SU-DHL-6 (cell line): ENCODE measurements at regions not wholly inside any gene's neighbourhood (a gene's known extent, or its start where the extent isn't known, plus 50 kb on each side); places are given as distances from the start of the nearest gene placed in this dataset.

Source experiments
- H2AFZ ChIP-seq: fragments of 200-600 bp; sonication (generic); 2 replicates; pipeline ENCODE4 v1.6.1; 2014; ENCODE audit warnings: low read depth, mild to moderate bottlenecking, moderate library complexity, mixed read lengths, antibody characterized with exemption, low read length; ENCODE audit not compliant: severe bottlenecking
- H3F3A ChIP-seq: fragments of 200-600 bp; shearing (Covaris generic); 2 replicates; pipeline ENCODE4 v1.6.0; 2016; ENCODE audit warnings: antibody characterized with exemption, mild to moderate bottlenecking; ENCODE audit not compliant: insufficient read depth
- H3K27ac ChIP-seq: fragments of 200-600 bp; sonication (generic); 2 replicates; pipeline ENCODE4 v1.5.1; 2016; ENCODE audit warnings: low read depth, mild to moderate bottlenecking, low read length, moderate library complexity, mixed read lengths
- H3K27me3 ChIP-seq: fragments of 200-600 bp; sonication (generic), shearing (Covaris generic); 2 replicates; pipeline ENCODE4 v1.6.0; 2014; ENCODE audit warnings: mild to moderate bottlenecking, low read length
- H3K36me3 ChIP-seq: fragments of 200-600 bp; sonication (generic); 2 replicates; pipeline ENCODE4 v1.6.1; 2014; ENCODE audit warnings: mild to moderate bottlenecking, low read length, mixed read lengths
- H3K4me2 ChIP-seq: fragments of 300-600, 200-600 bp; shearing (Covaris generic), sonication (generic); 2 replicates; pipeline ENCODE4 v1.6.0; 2014; ENCODE audit warnings: low read length, low read depth, mild to moderate bottlenecking; ENCODE audit not compliant: poor library complexity, severe bottlenecking
- H3K4me3 ChIP-seq: fragments of 200-600 bp; sonication (generic); 2 replicates; pipeline ENCODE4 v1.5.1; 2014; ENCODE audit warnings: antibody characterized with exemption, low read length, mild to moderate bottlenecking, mixed read lengths; ENCODE audit not compliant: insufficient read depth, poor library complexity, severe bottlenecking
- H3K79me2 ChIP-seq: fragments of 200-600 bp; sonication (generic); 2 replicates; pipeline ENCODE4 v1.6.1; 2014; ENCODE audit warnings: mild to moderate bottlenecking, low read length, moderate library complexity; ENCODE audit not compliant: insufficient read depth
- H3K9ac ChIP-seq: fragments of 200-600 bp; sonication (generic); 2 replicates; pipeline ENCODE4 v1.7.0; 2014; ENCODE audit warnings: mild to moderate bottlenecking, low read length
- H3K9me2 ChIP-seq: fragments of 200-600 bp; sonication (generic); replicated peaks from 2 replicates; pipeline ENCODE4 v1.6.1; 2014; ENCODE audit warnings: low read length; ENCODE audit not compliant: insufficient read depth
- H3K9me3 ChIP-seq: fragments of 200-600 bp; sonication (generic); 2 replicates; pipeline ENCODE4 v1.6.1; 2014; ENCODE audit warnings: low read length, mixed read lengths; ENCODE audit not compliant: insufficient read depth
- H4K20me1 ChIP-seq: fragments of 200-600 bp; sonication (generic); 2 replicates; pipeline ENCODE4 v1.6.1; 2014; ENCODE audit warnings: low read depth, mild to moderate bottlenecking, antibody characterized with exemption, low read length, moderate library complexity, mixed read lengths
- EZH2phosphoT487 ChIP-seq: fragments of 200-600 bp; sonication (generic), shearing (Covaris generic); conservative IDR thresholded peaks from 2 replicates; pipeline ENCODE4 v1.6.1; 2018; ENCODE audit warnings: mild to moderate bottlenecking, antibody characterized with exemption, low read length, moderate library complexity, mixed read lengths
- TF ChIP-seq, protein P1 (sequence below): fragments of 200-600 bp; sonication (generic); IDR thresholded peaks from one replicate; pipeline ENCODE4 v1.5.1; 2017; ENCODE audit warnings: antibody characterized with exemption, mild to moderate bottlenecking, low read length, moderate library complexity; ENCODE audit not compliant: insufficient read depth, poor library complexity, severe bottlenecking

DNA sequence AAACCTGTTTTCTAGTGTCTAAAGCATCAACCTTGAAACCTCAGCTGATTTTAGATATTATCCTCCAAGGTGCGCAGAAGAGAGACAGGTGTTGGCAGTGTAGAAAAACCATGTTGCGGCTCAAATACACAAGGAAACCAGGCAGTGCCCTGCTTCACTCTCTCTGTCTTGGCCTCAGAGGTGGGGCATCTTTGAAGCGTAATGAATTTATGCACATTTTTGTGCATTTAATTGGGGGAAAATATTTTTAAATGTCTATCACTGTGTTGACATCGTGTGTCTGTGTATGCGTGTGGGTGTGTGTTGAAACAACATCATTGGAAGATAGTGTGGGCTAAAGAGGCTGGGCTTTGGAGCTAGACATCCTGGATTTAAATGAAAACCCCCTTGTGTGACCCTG lies 334.0 kb upstream of the CHD6 start:
- Histone ChIP-seq H3K9me2 (no peaks in the 10 kb centered on the region), H2AFZ (no peak overlapping the region), H3K4me3 (no peak overlapping the region), H3K4me2 (no peak overlapping the region), H3K9ac (no peak overlapping the region), H3K36me3 (no peaks in the 10 kb centered on the region), H4K20me1 (no peaks in the 10 kb centered on the region), H3K79me2 (no peaks in the 10 kb centered on the region), H3K27me3 (no peaks in the 10 kb centered on the region), H3F3A (no peaks in the 10 kb centered on the region), H3K9me3 (no peaks in the 10 kb centered on the region), H3K27ac (no peak overlapping the region)
- no peak for TF ChIP-seq EZH2phosphoT487
- TF ChIP-seq, protein P1, sequence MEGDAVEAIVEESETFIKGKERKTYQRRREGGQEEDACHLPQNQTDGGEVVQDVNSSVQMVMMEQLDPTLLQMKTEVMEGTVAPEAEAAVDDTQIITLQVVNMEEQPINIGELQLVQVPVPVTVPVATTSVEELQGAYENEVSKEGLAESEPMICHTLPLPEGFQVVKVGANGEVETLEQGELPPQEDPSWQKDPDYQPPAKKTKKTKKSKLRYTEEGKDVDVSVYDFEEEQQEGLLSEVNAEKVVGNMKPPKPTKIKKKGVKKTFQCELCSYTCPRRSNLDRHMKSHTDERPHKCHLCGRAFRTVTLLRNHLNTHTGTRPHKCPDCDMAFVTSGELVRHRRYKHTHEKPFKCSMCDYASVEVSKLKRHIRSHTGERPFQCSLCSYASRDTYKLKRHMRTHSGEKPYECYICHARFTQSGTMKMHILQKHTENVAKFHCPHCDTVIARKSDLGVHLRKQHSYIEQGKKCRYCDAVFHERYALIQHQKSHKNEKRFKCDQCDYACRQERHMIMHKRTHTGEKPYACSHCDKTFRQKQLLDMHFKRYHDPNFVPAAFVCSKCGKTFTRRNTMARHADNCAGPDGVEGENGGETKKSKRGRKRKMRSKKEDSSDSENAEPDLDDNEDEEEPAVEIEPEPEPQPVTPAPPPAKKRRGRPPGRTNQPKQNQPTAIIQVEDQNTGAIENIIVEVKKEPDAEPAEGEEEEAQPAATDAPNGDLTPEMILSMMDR = no peak

GRCh38 chr20:41951615-41952014 lies 333.4 kb upstream of the CHD6 start:
- Histone ChIP-seq H3F3A (no peaks in the 10 kb centered on the region), H3K36me3 (no peaks in the 10 kb centered on the region), H3K27me3 (no peaks in the 10 kb centered on the region), H3K9ac (no peak overlapping the region), H3K9me3 (no peaks in the 10 kb centered on the region), H3K4me2 (no peak overlapping the region), H4K20me1 (no peaks in the 10 kb centered on the region), H2AFZ (no peak overlapping the region), H3K9me2 (no peaks in the 10 kb centered on the region), H3K27ac (no peak overlapping the region), H3K79me2 (no peaks in the 10 kb centered on the region), H3K4me3 (no peak overlapping the region)
- TF ChIP-seq EZH2phosphoT487 = no peak
- TF ChIP-seq, protein P1 = no peak

DNA sequence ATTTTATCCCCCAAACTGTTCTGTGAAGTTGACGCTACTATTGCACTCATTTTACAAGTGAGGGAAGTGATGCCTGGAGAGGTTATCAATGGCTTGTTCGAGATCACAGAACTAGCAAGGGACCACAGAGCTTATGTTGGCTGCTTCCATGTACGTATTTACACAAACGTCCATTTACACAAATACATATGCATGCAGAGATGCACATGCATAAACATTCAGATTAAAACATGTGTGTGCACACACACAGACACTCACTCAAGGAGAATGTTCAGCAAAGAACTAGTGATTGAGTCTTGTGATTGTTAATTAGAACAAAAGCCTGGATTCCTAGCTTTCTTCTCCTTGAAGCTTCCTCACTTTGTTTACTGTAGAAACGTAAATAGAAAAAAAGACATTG lies 321.5 kb upstream of the CHD6 start:
- Histone ChIP-seq H3K9ac (no peak overlapping the region), H3K4me3 (no peak overlapping the region), H3K79me2 (no peaks in the 10 kb centered on the region), H3K27ac (no peak overlapping the region), H3K4me2 (no peak overlapping the region), H2AFZ (no peak overlapping the region), H3K9me2 (no peaks in the 10 kb centered on the region), H4K20me1 (no peaks in the 10 kb centered on the region), H3K9me3 (no peaks in the 10 kb centered on the region), H3F3A (no peaks in the 10 kb centered on the region), H3K36me3 (no peaks in the 10 kb centered on the region), H3K27me3 (no peaks in the 10 kb centered on the region)
- no peak for TF ChIP-seq EZH2phosphoT487
- TF ChIP-seq, protein P1 = no peak

- Histone ChIP-seq H2AFZ (no peak overlapping the region), H3K9me2 (no peaks in the 10 kb centered on the region), H3K36me3 (no peaks in the 10 kb centered on the region), H3K9me3 (no peaks in the 10 kb centered on the region), H3F3A (no peaks in the 10 kb centered on the region), H4K20me1 (no peaks in the 10 kb centered on the region), H3K4me3 (no peak overlapping the region), H3K9ac (no peak overlapping the region), H3K27ac (no peak overlapping the region), H3K79me2 (no peaks in the 10 kb centered on the region), H3K4me2 (no peak overlapping the region), H3K27me3 (0 out of 2 replicates have a peak, but pooled peaks cover 3% of the 10 kb centered on the region)
- no peak for TF ChIP-seq EZH2phosphoT487
- TF ChIP-seq, protein P1 = no peak
These were observed 320.2 kb upstream of the CHD6 start for GRCh38 chr20:41938353-41938752.
